Upper lobe of right lung (tissue), 1 donor: ENCODE measurements at regions not wholly inside any gene's neighbourhood (a gene's known extent, or its start where the extent isn't known, plus 50 kb on each side); places are given as distances from the start of the nearest gene placed in this dataset.

Source experiments
- ATAC-seq: fragments of 200-7000 bp; cut with Tn5 transposase; one replicate; pipeline ENCODE4 v1.9.1; 2020; ENCODE audit warnings: mild to moderate bottlenecking, moderate library complexity
- DNase-seq: peaks from one replicate; pipeline ENCODE4 v3.0.0-alpha.2; 2020
- H3K27ac ChIP-seq: fragments of 200-600 bp; one replicate; pipeline ENCODE4 v1.8.0; 2022
- H3K27me3 ChIP-seq: fragments of 200-600 bp; one replicate; pipeline ENCODE4 v1.8.0; 2022; ENCODE audit warnings: mild to moderate bottlenecking
- H3K36me3 ChIP-seq: fragments of 200-600 bp; one replicate; pipeline ENCODE4 v1.8.0; 2022
- H3K4me1 ChIP-seq: fragments of 200-600 bp; one replicate; pipeline ENCODE4 v1.8.0; 2022
- H3K4me3 ChIP-seq: fragments of 200-600 bp; one replicate; pipeline ENCODE4 v1.8.0; 2022; ENCODE audit warnings: mild to moderate bottlenecking
- H3K9me3 ChIP-seq: fragments of 200-600 bp; one replicate; pipeline ENCODE4 v1.8.0; 2022
- intact Hi-C: fragments of 100-400 bp; cut with DNase I; formaldehyde crosslinking; loops from one replicate; pipeline ENCODE4 v1.11.0; 2022
- TF ChIP-seq, protein P1 (sequence below): fragments of 200-600 bp; IDR thresholded peaks from one replicate; pipeline ENCODE4 v1.8.0; 2022; ENCODE audit warnings: antibody characterized with exemption
- donor health status: DM: no; HTN: yes; CAD: no; lungs with severe emphysema.

DNA sequence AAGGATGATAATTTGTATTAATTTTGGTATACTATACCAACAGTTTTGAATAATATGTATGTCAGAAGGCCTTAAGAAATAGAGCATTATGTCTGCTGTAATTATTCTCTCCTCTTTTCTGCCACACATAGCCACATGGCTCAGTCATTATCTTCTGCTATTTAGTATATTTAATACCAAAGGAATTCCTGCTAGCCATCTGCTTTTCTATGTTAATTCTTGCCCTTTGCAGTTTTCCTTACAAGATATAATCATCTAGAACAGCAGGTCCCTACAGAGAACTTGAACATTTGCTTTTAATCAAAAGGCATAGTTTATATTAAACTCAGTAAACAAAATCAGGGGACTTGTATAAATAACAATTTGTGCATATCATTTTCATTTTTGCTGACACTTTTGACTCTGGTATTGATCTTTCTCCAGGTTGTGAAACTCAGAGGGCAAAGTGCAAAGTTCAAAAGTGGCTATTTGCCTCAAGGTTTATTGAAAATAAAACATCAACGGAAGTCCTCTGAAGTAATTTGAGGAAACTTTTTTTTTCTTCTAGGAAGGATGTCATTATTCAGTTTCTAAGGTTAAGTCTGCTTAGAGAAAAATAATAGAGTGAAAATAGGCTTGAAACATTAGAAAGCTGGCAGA lies 702.0 kb downstream of the KCNJ2 start:
- Histone ChIP-seq H3K27ac (no peak overlapping the region), H3K27me3 (no peaks in the 10 kb centered on the region), H3K36me3 (no peaks in the 10 kb centered on the region), H3K4me1 (no peaks in the 10 kb centered on the region), H3K4me3 (no peak overlapping the region), H3K9me3 (no peaks in the 10 kb centered on the region)
- TF ChIP-seq, protein P1, sequence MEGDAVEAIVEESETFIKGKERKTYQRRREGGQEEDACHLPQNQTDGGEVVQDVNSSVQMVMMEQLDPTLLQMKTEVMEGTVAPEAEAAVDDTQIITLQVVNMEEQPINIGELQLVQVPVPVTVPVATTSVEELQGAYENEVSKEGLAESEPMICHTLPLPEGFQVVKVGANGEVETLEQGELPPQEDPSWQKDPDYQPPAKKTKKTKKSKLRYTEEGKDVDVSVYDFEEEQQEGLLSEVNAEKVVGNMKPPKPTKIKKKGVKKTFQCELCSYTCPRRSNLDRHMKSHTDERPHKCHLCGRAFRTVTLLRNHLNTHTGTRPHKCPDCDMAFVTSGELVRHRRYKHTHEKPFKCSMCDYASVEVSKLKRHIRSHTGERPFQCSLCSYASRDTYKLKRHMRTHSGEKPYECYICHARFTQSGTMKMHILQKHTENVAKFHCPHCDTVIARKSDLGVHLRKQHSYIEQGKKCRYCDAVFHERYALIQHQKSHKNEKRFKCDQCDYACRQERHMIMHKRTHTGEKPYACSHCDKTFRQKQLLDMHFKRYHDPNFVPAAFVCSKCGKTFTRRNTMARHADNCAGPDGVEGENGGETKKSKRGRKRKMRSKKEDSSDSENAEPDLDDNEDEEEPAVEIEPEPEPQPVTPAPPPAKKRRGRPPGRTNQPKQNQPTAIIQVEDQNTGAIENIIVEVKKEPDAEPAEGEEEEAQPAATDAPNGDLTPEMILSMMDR, result no peak
- DNase-seq (no peak), ATAC-seq (no peak)
- intact Hi-C loops, result no loop called here

DNA sequence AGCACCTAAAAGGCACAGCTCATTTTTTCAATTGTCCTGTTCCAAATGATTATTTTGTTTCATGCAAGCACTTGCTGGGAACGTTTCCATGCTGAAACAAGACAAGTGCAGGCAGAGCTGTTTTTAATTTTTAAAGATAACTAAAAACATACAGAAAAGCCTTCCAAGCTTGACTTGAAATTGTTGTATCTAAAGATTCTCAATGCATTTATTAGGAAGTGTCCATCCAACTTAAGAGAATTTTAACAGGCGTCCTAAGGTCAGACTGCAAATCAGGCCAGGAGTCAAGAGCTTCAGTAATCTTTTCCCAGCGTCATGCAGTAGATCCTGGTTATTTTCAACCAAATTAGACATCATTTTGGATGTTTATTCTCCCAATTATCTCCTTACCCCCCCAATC lies 702.8 kb downstream of the KCNJ2 start:
- Histone ChIP-seq H3K27ac (no peak overlapping the region), H3K27me3 (no peaks in the 10 kb centered on the region), H3K9me3 (no peaks in the 10 kb centered on the region), H3K4me3 (no peak overlapping the region), H3K36me3 (no peaks in the 10 kb centered on the region), H3K4me1 (no peaks in the 10 kb centered on the region)
- DNase-seq, result no peak
- TF ChIP-seq, protein P1, result no peak
- intact Hi-C loops, result no loop called here
- ATAC-seq, result no peak

DNA sequence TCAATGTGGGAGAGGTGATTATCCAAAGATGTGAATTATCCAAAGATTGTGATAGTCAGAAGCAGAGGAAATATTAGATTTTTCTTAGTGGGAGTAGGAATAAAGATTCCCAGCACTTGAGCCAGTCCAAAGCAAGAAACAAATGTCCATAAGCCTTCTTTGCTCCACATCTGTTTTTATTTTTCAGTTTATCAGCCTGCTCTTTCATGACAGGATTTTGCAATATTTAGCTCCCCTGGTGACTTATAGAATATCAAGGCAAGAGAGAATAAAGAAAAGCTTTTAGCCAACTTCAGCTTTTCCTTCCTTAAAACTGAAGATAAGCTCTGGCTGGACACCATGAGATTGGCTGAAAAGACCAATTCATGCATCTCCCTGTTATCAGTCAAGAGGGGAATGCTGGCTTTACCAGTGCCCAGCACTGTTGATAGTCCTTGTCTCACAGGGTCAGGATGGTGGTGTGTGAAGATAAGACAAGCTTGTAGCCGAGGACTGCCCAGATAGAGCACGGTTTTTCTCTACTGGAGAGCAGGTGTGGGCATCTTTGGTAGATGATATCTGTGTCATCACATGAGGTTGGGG lies 706.5 kb downstream of the KCNJ2 start:
- DNase-seq, result no peak
- ATAC-seq, result no peak
- no peak overlapping the region for H3K27ac ChIP-seq
- TF ChIP-seq, protein P1, result no peak
- H3K36me3 ChIP-seq, result no peaks in the 10 kb centered on the region
- no peaks in the 10 kb centered on the region for H3K27me3 ChIP-seq
- no peaks in the 10 kb centered on the region for H3K9me3 ChIP-seq
- intact Hi-C loops, result no loop called here
- no peaks in the 10 kb centered on the region for H3K4me1 ChIP-seq
- no peak overlapping the region for H3K4me3 ChIP-seq

DNA sequence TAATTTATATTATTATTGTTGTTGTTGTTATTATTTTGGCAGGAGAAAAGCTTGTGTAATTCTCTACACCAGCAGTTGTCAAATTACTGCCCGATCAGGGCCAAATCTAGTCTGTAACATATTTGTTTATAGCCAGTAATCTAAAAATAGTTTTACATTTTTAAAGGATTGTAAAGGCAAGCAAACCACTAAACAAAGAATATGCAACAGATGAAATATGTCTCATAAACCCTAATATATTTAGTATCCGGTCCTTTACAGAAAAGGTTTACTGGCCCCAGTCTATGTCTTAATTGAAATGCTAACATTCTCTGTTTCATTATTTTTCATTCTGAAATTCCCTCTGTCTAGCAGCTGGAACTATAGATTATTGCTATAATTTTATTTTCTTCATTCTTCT lies 709.5 kb downstream of the KCNJ2 start:
- H3K27me3 ChIP-seq, result no peaks in the 10 kb centered on the region
- H3K36me3 ChIP-seq, result no peaks in the 10 kb centered on the region
- H3K4me1 ChIP-seq, result no peaks in the 10 kb centered on the region
- TF ChIP-seq, protein P1, result no peak
- ATAC-seq (no peak), DNase-seq (no peak)
- no peak overlapping the region for H3K27ac ChIP-seq
- H3K9me3 ChIP-seq, result no peaks in the 10 kb centered on the region
- intact Hi-C loops, result no loop called here
- no peak overlapping the region for H3K4me3 ChIP-seq

DNA sequence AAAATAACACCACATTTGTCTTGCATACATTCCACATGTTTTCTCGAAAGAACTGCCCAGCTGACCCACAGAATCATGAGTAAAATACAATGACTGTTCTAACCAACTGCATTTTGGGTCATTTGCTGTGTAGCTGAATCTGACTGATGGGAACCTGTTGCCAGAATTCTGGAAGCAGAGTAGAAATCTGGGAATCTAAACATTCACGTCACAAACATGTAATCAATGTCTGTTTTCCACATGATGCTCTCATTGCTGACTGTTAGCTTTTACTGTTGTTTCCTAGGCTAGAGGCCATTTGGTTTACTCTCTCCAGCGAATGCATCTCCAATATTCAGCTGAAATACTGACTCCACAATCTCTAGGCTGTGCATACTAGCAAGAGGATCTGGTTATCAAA lies 710.1 kb downstream of the KCNJ2 start:
- no peaks in the 10 kb centered on the region for H3K27me3 ChIP-seq
- H3K4me3 ChIP-seq, result no peak overlapping the region
- H3K4me1 ChIP-seq, result no peaks in the 10 kb centered on the region
- H3K27ac ChIP-seq, result no peak overlapping the region
- DNase-seq, result no peak
- no peaks in the 10 kb centered on the region for H3K9me3 ChIP-seq
- TF ChIP-seq, protein P1, result no peak
- no peaks in the 10 kb centered on the region for H3K36me3 ChIP-seq
- ATAC-seq, result no peak
- intact Hi-C loops, result no loop called here
